ENCODE measurements at regions not wholly inside any gene's neighbourhood (a gene's known extent, or its start where the extent isn't known, plus 50 kb on each side); places are given as distances from the start of the nearest gene placed in this dataset.

GRCh38 chr17:14759325-14759724, 458.4 kb downstream of the HS3ST3B1 start:
- POLR2A ChIA-PET = no interaction called here
- CTCF ChIA-PET (ENCODE audit: low intra/inter-chr PET ratio) = no interaction called here
- no peaks in the 10 kb centered on the region for H3K27me3 ChIP-seq (ENCODE audit: control insufficient read depth in 2 of 2, insufficient read depth in 2 of 2, low read length in 2 of 2)
- no peaks in the 10 kb centered on the region for H3K9me1 ChIP-seq (ENCODE audit: control insufficient read depth, insufficient read depth, low read length)
- in situ Hi-C loops (cut with MboI) = no loop called here
- H3K4me1 ChIP-seq (replicated peaks in 1 of 2; ENCODE audit: control insufficient read depth in 2 of 2, insufficient read depth in 2 of 2, low read length in 2 of 2) = no peaks in the 10 kb centered on the region
- TF ChIP-seq KDM5B (IDR thresholded peaks at IDR 0.05; ENCODE audit: insufficient replicate concordance, low read depth, low read length) (no peak), ATF7 (IDR thresholded peaks at IDR 0.05) (no peak), ZNF780A (CRISPR knock-in tag; IDR thresholded peaks at IDR 0.05) (no peak), ZNF778 (CRISPR knock-in tag; IDR thresholded peaks at IDR 0.05) (no peak)
- H3K36me3 ChIP-seq (ENCODE audit: control insufficient read depth, insufficient read depth, low read length) = no peaks in the 10 kb centered on the region
- FAIRE-seq (no peak), ATAC-seq (no peak), DNase-seq (ENCODE audit: extremely low read depth in 1 of 4, low spot score in 3 of 4) (no peak)
- no peak overlapping the region for H3K4me3 ChIP-seq
- H4K20me1 ChIP-seq (replicated peaks; ENCODE audit: control insufficient read depth, insufficient read depth, low read length) = no peaks in the 10 kb centered on the region
- H3K79me2 ChIP-seq (ENCODE audit: control insufficient read depth, insufficient read depth, low read length) = no peaks in the 10 kb centered on the region
- no peak overlapping the region for H3K27ac ChIP-seq (ENCODE audit: extremely low read depth, low read depth, low read length)
- no TSS peak for BruUV-seq (replicated peaks)
- intact Hi-C loops (cut with micrococcal nuclease) = no loop called here
- no peaks in the 10 kb centered on the region for H3K9me3 ChIP-seq (replicated peaks; ENCODE audit: control insufficient read depth, insufficient read depth, low read depth, low read length)
- H3K4me2 ChIP-seq (ENCODE audit: insufficient read depth, low read length) = no peak overlapping the region
- no peak overlapping the region for H2AFZ ChIP-seq (ENCODE audit: low read depth, low read length)
- H3K9ac ChIP-seq (ENCODE audit: insufficient read depth in 1 of 2, low read depth in 2 of 2, low read length in 2 of 2) = no peak overlapping the region

- CTCF ChIA-PET (ENCODE audit: low intra/inter-chr PET ratio) = no interaction called here
- no peak overlapping the region for H3K27ac ChIP-seq (ENCODE audit: extremely low read depth, low read depth, low read length)
- in situ Hi-C loops (cut with MboI) = no loop called here
Observed at GRCh38 chr17:14756479-14756878, 455.6 kb downstream of the HS3ST3B1 start.

More at GRCh38 chr17:14756479-14756878, 455.6 kb downstream of the HS3ST3B1 start:
- no peak overlapping the region for H3K9ac ChIP-seq (ENCODE audit: insufficient read depth in 1 of 2, low read depth in 2 of 2, low read length in 2 of 2)
- no peaks in the 10 kb centered on the region for H3K9me1 ChIP-seq (ENCODE audit: control insufficient read depth, insufficient read depth, low read length)
- H3K4me2 ChIP-seq (ENCODE audit: insufficient read depth, low read length) = no peak overlapping the region
- H3K79me2 ChIP-seq (ENCODE audit: control insufficient read depth, insufficient read depth, low read length) = no peaks in the 10 kb centered on the region
- H3K36me3 ChIP-seq (ENCODE audit: control insufficient read depth, insufficient read depth, low read length) = no peaks in the 10 kb centered on the region
- no peak for DNase-seq (ENCODE audit: extremely low read depth in 1 of 4, low spot score in 3 of 4)
- TF ChIP-seq KDM2B (CRISPR knock-in tag; IDR thresholded peaks at IDR 0.05) (no peak), ZNF316 (IDR thresholded peaks at IDR 0.05) (no peak), ZNF444 (CRISPR knock-in tag; IDR thresholded peaks at IDR 0.05) (no peak), NFE2L1 (tag; IDR thresholded peaks at IDR 0.05; ENCODE audit: borderline replicate concordance, low read depth) (no peak), POLR3G (IDR thresholded peaks at IDR 0.05; ENCODE audit: extremely low read depth, insufficient read length, insufficient replicate concordance) (no peak), POLR2A (conservative IDR thresholded peaks at IDR 0.05) (no peak), FOXP4 (CRISPR knock-in tag; IDR thresholded peaks at IDR 0.05; ENCODE audit: borderline replicate concordance) (no peak), CREB3 (tag; conservative IDR thresholded peaks at IDR 0.05; ENCODE audit: low read depth) (no peak), MED1 (CRISPR knock-in tag; IDR thresholded peaks at IDR 0.05; ENCODE audit: borderline replicate concordance) (no peak)
- 0% methylated on average over 3 of the region's 3 CpGs for WGBS (ENCODE audit: insufficient coverage, low coverage, missing lambda C conversion rate)
- ATAC-seq = no peak
- no peak overlapping the region for H2AFZ ChIP-seq (ENCODE audit: low read depth, low read length)
- no TSS peak for BruUV-seq (replicated peaks)
- no peaks in the 10 kb centered on the region for H3K27me3 ChIP-seq (ENCODE audit: control insufficient read depth in 2 of 2, insufficient read depth in 2 of 2, low read length in 2 of 2)
- no peaks in the 10 kb centered on the region for H3K4me1 ChIP-seq (replicated peaks in 1 of 2; ENCODE audit: control insufficient read depth in 2 of 2, insufficient read depth in 2 of 2, low read length in 2 of 2)
- intact Hi-C loops (cut with micrococcal nuclease) = no loop called here
- no peaks in the 10 kb centered on the region for H4K20me1 ChIP-seq (replicated peaks; ENCODE audit: control insufficient read depth, insufficient read depth, low read length)
- no peak overlapping the region for H3K4me3 ChIP-seq
- H3K9me3 ChIP-seq (replicated peaks; ENCODE audit: control insufficient read depth, insufficient read depth, low read depth, low read length) = no peaks in the 10 kb centered on the region
- POLR2A ChIA-PET = no interaction called here
- FAIRE-seq = no peak
